Erythroblast (primary cell): ENCODE measurements at regions not wholly inside any gene's neighbourhood (a gene's known extent, or its start where the extent isn't known, plus 50 kb on each side); places are given as distances from the start of the nearest gene placed in this dataset.

ENCODE experiments used
- GATA1 ChIP-seq: IDR thresholded peaks from 2 replicates; pipeline ENCODE4 v1.6.1; 2011; ENCODE audit warnings: low read depth, mild to moderate bottlenecking, control low read depth, low read length, moderate library complexity
- POLR2A ChIP-seq: IDR thresholded peaks from 2 replicates; pipeline ENCODE4 v1.6.1; 2011; ENCODE audit warnings: mild to moderate bottlenecking, low read length

DNA sequence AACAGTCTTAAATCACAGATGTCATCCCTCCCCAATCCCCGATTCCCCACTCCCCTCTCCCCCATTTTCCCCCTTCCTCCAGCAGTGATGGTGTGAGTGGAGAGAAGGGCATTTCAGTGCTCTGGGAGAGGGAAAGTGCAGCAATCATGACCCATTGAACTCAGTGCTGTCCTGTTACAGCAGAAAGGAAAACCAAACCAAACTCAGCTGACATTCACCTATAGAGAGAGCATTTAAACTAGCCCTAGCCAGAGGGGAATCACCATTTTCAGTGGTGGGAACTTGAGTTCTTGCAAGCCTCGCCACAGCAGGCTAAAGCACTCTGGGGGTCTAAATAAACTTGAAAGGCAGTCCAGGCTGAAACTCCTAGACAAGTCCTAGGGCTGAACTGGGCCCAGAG is 129.9 kb upstream of the COL21A1 start:
- TF ChIP-seq POLR2A (no peak), GATA1 (no peak)
